Motor neuron (in vitro differentiated cells): ENCODE measurements at regions not wholly inside any gene's neighbourhood (a gene's known extent, or its start where the extent isn't known, plus 50 kb on each side); places are given as distances from the start of the nearest gene placed in this dataset.
A peak's percentile ranks its signal among the peaks of the same experiment; 100 is the strongest.

Experiments
- ATAC-seq, 8 experiments: fragments of 200-7000 bp; cut with Tn5 transposase; replicated peaks in 6 of 8; 2 replicates each; pipeline ENCODE4 v1.8.0; 2021; ENCODE audit warnings: mild to moderate bottlenecking in 8 of 8, moderate library complexity in 8 of 8
- H3K27ac ChIP-seq, 2 donors: fragments of 250-450 bp; sonication (Bioruptor Pico); 2 replicates each; pipeline ENCODE4 v1.9.0; 2021; ENCODE audit warnings: antibody characterized with exemption in 2 of 2, mild to moderate bottlenecking in 2 of 2, moderate library complexity in 1 of 2
- H3K4me1 ChIP-seq, 2 donors: fragments of 250-450 bp; sonication (Bioruptor Pico); replicated peaks in 1 of 2; 2 replicates each; pipeline ENCODE4 v1.6.1; 2021; ENCODE audit warnings: antibody characterized with exemption in 2 of 2, mild to moderate bottlenecking in 2 of 2, moderate library complexity in 1 of 2
- H3K4me3 ChIP-seq, 5 donors: fragments of 250-450 bp; sonication (Bioruptor Pico); 2 replicates each; pipeline ENCODE4 v1.9.0; 2021; ENCODE audit warnings: antibody characterized with exemption in 5 of 5, mild to moderate bottlenecking in 5 of 5, moderate library complexity in 4 of 5
- WGBS, 10 experiments: fragments of 450-650 bp; shearing (Covaris generic); methylation state at CpG; one replicate each; pipeline ENCODE4 v1.0.0; 2022; 5-methylcytosine and 5-hydroxymethylcytosine counted together
- in situ Hi-C, 9 experiments: fragments of 400-800 bp; cut with MboI; loops; one replicate each; pipeline ENCODE4 v1.15.0; 2021; ENCODE audit warnings: low sequenced_read_pairs in 9 of 9, low pct_unique_long_range_greater_than_20kb in 2 of 9; ENCODE audit not compliant: unreplicated experiment in 9 of 9

- no peak for ATAC-seq
- in situ Hi-C loops = no loop called here
- no peak overlapping the region for H3K4me3 ChIP-seq
- no peak overlapping the region for H3K27ac ChIP-seq
- no peaks in the 10 kb centered on the region for H3K4me1 ChIP-seq
- WGBS, 10 experiments = 0 to 82% (median 63%) methylated on average over 1 of the region's 1 CpG
Observed at GRCh38 chr11:12315024-12315423, 62.3 kb upstream of the PARVA start.

GRCh38 chr11:12316432-12316831 is 60.9 kb upstream of the PARVA start:
- no peak for ATAC-seq

DNA sequence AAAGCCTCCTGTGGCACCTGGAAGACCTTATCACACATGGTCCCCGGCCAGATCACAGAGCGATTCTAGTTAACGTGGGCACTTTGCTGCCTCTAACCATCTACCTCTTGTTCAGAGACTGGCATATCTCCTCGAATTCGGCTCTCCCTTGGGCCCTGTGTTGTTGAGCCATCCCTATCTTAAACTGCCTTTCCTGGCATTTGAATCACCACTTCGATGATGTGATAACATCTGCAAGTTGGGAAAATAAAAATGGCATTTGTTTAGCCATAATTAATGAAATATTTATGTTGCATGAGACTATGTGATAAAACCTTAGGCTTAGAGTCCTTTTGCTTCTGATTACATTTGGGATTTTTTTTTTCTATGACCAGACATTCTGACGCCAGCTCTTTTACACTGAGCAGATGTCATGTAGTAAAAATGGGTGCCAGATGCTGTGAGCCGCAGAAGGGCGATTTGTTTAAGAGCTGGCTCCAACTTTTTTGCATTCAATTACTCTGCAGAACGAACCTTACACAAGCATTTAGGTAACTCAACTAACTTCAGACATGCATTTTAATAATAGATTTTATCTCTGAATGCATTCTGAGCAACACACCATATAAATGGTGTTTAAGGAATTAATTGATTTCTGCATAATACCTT is 58.5 kb upstream of the PARVA start:
- no peak overlapping the region for H3K4me3 ChIP-seq
- no peaks in the 10 kb centered on the region for H3K4me1 ChIP-seq
- H3K27ac ChIP-seq = no peak overlapping the region
- in situ Hi-C loops = no loop called here
- WGBS, 10 experiments = 0 to 86% (median 68%) methylated on average over 4 to 10 of the region's 10 CpGs; no CpG with 5 or more reads in 1 of the 10 experiments
- ATAC-seq = peak in 4 of 8 experiments; percentile 52 to 88 (median 84)

More at GRCh38 chr11:12316432-12316831, 60.9 kb upstream of the PARVA start:
- in situ Hi-C loops = no loop called here
- no peak overlapping the region for H3K27ac ChIP-seq
- H3K4me1 ChIP-seq = no peaks in the 10 kb centered on the region
- no peak overlapping the region for H3K4me3 ChIP-seq

DNA sequence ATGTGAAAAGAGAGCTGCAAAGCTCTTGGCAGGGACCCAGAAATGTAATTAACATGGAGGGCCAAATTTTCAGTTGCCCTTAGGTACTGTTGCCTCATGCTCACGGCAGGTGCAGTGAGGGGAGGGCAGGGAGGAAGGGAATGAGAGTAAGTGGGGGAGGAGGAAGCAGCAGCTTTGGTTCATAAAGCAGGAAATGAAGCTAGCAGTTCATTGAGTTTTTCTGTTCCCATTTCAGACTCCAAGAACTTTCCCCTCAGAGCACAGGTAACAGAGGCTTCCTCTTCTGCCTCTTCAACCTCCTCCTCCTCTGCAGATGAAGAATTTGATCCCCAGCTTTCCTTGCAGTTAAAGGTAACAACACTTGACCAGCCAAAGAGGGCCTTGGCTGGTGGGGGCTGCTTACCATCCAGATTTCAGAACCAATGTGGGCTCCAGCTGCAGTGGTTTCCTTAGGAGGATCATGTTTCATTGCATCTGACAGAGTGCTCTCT is 57.9 kb upstream of the PARVA start:
- 0 to 20% (median 0%) methylated on average over 1 of the region's 1 CpG; no CpG with 5 or more reads in 5 of the 10 experiments for WGBS, 10 experiments
- ATAC-seq = peak in 4 of 8 experiments; percentile 28 to 75 (median 46)
- in situ Hi-C loops = no loop called here
- Histone ChIP-seq H3K4me1 (no peaks in the 10 kb centered on the region), H3K4me3 (no peak overlapping the region), H3K27ac (no peak overlapping the region)

DNA sequence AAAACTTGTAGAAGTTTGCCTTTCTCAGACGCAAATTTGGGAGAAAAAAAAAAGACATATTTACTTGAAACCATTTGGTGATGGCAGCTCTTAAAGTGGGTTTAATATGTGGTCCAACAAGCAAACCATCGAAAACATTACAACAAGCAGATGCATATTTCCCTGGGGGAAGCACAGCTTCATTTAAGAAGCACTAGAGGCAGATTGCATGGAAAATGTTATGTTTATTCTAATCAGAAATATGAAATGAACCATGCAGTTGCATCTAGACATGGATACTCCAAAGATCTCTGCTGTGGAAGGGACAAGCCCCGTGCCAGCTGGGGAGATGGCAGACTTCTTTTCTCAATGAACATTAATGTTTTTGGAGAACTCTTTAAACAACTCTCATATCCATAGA is 57.4 kb upstream of the PARVA start:
- Histone ChIP-seq H3K4me1 (no peaks in the 10 kb centered on the region), H3K4me3 (no peak overlapping the region), H3K27ac (no peak overlapping the region)
- peak in 1 of 8 experiments; percentile 32 for ATAC-seq
- in situ Hi-C loops = loop anchor here in 1 of 9 experiments (10.0 kb wide), 1 partner anchor 585 kb away; no protein-coding TSS in a partner anchor
- WGBS, 10 experiments = 5 to 100% (median 81%) methylated on average over 1 to 3 of the region's 3 CpGs; no CpG with 5 or more reads in 2 of the 10 experiments

DNA sequence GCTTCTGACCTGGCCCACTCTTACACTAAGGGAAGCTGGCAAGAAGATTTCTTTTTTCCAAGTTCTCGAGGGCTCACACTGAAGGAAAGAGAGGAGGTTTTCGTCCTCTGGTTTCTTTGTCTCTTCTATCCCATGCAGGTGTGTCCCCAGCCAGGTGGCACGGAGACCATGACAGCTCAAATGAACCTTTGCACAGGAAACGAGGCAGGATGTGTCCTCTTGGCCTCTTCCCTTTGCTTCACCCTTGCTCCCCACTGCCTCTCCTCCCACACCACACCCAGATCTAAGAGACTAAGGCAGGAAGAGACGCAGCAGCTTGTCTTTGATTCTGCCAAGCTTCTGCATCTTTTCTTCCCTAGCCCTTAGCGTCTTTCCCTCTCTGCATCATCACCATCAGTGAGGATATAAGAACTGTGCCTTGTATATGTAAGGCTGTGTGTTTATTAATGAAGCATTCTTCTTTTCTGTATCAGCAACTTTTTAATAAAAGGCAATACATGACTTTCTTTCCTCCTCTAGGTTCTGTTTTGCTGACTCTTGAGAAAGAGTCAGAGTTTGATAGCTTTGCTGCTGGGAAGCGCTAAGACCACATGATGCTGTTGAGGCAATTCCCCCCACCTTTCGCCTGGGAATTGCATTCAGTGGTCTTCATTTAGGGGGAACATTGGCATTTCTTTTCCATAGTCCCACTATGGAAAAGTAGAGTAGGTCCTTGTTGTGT is 56.0 kb upstream of the PARVA start:
- WGBS, 10 experiments = 60 to 100% (median 89%) methylated on average over 1 to 7 of the region's 8 CpGs; no CpG with 5 or more reads in 1 of the 10 experiments
- in situ Hi-C loops = loop anchor here in 1 of 9 experiments (10.0 kb wide), 1 partner anchor 583 kb away; no protein-coding TSS in a partner anchor
- Histone ChIP-seq H3K4me3 (no peak overlapping the region), H3K27ac (no peak overlapping the region), H3K4me1 (no peaks in the 10 kb centered on the region)
- no peak for ATAC-seq

GRCh38 chr11:12324585-12324984 is 52.8 kb upstream of the PARVA start:
- Histone ChIP-seq H3K4me3 (no peak overlapping the region), H3K4me1 (no peaks in the 10 kb centered on the region), H3K27ac (no peak overlapping the region)
- in situ Hi-C loops = loop anchor here in 1 of 9 experiments (10.0 kb wide), 1 partner anchor 580 kb away; no protein-coding TSS in a partner anchor
- no peak for ATAC-seq
- WGBS, 10 experiments = 47 to 100% (median 93%) methylated on average over 1 to 3 of the region's 3 CpGs; no CpG with 5 or more reads in 1 of the 10 experiments
